ENCODE measurements at regions not wholly inside any gene's neighbourhood (a gene's known extent, or its start where the extent isn't known, plus 50 kb on each side); places are given as distances from the start of the nearest gene placed in this dataset.

DNA sequence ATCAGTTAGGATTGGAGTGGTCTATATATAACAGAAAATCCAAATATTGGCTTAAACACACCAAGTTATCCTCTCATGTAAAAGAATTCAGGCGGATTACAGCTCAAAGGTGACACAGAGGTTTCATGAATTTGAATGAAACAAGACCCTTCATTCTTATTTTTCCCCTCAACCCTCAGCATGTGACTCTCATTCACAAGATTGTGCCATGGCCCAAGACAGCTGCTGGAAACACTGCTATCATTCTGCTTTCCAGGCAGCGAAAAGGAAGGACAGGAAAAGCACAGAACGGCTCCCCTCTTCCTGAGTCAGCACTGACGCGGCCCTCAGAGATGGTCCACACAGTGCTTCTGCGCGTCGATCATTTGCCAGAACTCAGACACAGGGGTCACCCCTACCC is 891.0 kb upstream of the FRG1 start:
- CTCF ChIA-PET = no interaction called here
- H3K36me3 ChIP-seq (ENCODE audit: control insufficient read depth in 2 of 2, insufficient read depth in 1 of 2, low read length in 2 of 2) = no peaks in the 10 kb centered on the region
- no peaks in the 10 kb centered on the region for H3K4me1 ChIP-seq (ENCODE audit: control insufficient read depth, insufficient read depth, low read length)
- POLR2A ChIA-PET = no interaction called here
- no peaks in the 10 kb centered on the region for H3K9me3 ChIP-seq (ENCODE audit: control insufficient read depth, insufficient read depth, low read depth, low read length)
- no peak overlapping the region for H3K4me3 ChIP-seq (ENCODE audit: low read depth, low read length)
- TF ChIP-seq ZNF112 (tag by site-specific recombination; IDR thresholded peaks at IDR 0.05) (no peak), ZXDB (tag by site-specific recombination; IDR thresholded peaks at IDR 0.05) (no peak), SP2 (tag by site-specific recombination; IDR thresholded peaks at IDR 0.05) (no peak)
- TF ChIP-seq, protein P1, sequence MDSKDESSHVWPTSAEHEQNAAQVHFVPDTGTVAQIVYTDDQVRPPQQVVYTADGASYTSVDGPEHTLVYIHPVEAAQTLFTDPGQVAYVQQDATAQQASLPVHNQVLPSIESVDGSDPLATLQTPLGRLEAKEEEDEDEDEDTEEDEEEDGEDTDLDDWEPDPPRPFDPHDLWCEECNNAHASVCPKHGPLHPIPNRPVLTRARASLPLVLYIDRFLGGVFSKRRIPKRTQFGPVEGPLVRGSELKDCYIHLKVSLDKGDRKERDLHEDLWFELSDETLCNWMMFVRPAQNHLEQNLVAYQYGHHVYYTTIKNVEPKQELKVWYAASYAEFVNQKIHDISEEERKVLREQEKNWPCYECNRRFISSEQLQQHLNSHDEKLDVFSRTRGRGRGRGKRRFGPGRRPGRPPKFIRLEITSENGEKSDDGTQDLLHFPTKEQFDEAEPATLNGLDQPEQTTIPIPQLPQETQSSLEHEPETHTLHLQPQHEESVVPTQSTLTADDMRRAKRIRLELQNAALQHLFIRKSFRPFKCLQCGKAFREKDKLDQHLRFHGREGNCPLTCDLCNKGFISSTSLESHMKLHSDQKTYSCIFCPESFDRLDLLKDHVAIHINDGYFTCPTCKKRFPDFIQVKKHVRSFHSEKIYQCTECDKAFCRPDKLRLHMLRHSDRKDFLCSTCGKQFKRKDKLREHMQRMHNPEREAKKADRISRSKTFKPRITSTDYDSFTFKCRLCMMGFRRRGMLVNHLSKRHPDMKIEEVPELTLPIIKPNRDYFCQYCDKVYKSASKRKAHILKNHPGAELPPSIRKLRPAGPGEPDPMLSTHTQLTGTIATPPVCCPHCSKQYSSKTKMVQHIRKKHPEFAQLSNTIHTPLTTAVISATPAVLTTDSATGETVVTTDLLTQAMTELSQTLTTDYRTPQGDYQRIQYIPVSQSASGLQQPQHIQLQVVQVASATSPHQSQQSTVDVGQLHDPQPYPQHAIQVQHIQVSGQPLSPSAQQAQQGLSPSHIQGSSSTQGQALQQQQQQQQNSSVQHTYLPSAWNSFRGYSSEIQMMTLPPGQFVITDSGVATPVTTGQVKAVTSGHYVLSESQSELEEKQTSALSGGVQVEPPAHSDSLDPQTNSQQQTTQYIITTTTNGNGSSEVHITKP (tag by site-specific recombination; IDR thresholded peaks at IDR 0.05) = no peak
- TF ChIP-seq, protein P2, sequence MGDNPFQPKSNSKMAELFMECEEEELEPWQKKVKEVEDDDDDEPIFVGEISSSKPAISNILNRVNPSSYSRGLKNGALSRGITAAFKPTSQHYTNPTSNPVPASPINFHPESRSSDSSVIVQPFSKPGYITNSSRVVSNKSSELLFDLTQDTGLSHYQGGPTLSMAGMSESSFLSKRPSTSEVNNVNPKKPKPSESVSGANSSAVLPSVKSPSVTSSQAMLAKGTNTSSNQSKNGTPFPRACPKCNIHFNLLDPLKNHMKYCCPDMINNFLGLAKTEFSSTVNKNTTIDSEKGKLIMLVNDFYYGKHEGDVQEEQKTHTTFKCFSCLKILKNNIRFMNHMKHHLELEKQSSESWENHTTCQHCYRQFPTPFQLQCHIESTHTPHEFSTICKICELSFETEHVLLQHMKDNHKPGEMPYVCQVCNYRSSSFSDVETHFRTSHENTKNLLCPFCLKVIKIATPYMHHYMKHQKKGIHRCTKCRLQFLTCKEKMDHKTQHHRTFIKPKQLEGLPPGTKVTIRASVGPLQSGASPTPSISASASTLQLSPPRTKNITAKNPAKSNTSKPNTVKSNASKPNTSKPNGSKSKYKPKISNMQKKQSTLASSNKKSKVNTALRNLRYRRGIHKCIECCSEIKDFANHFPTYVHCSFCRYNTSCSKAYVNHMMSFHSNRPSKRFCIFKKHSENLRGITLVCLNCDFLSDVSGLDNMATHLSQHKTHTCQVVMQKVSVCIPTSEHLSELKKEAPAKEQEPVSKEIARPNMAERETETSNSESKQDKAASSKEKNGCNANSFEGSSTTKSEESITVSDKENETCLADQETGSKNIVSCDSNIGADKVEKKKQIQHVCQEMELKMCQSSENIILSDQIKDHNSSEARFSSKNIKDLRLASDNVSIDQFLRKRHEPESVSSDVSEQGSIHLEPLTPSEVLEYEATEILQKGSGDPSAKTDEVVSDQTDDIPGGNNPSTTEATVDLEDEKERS (tag by site-specific recombination; IDR thresholded peaks at IDR 0.05) = no peak
- H3K27ac ChIP-seq (ENCODE audit: extremely low read depth, low read depth, low read length) = no peak overlapping the region

DNA sequence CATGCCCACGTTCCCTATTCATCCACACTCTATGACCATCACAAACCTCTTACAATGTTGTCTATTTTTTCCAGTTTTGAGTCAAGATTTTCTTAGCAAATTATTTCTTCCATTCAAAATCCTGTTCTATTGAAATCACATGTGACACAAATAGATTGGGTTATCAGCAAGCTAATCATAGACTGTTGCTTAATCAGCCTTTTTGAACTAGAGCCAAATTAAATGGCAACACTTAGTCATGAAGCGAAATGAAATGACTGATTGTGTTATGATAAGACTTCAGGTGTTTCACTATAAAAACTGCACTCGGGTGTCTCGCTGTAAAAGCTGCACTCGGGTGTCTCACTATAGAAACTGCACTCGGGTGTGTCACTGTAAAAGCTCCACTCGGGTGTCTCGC is 890.0 kb upstream of the FRG1 start:
- Histone ChIP-seq H3K4me1 (ENCODE audit: control insufficient read depth, insufficient read depth, low read length) (0 out of 2 replicates have a peak, but pooled peaks cover 3% of the 10 kb centered on the region), H3K36me3 (ENCODE audit: control insufficient read depth in 2 of 2, insufficient read depth in 1 of 2, low read length in 2 of 2) (no peaks in the 10 kb centered on the region)

More for the DNA sequence above, 890.0 kb upstream of the FRG1 start:
- no peak overlapping the region for H3K27ac ChIP-seq (ENCODE audit: extremely low read depth, low read depth, low read length)
- no peaks in the 10 kb centered on the region for H3K9me3 ChIP-seq (ENCODE audit: control insufficient read depth, insufficient read depth, low read depth, low read length)
- peak overlapping the region; percentile 42 for H3K4me3 ChIP-seq (ENCODE audit: low read depth, low read length)
- ChIA-PET CTCF (interaction anchor here (0.6 kb wide), 1 partner anchor 213 kb away, joined by 7 read pairs; no protein-coding TSS in a partner anchor), POLR2A (no interaction called here)
- TF ChIP-seq SCRT2 (tag by site-specific recombination; IDR thresholded peaks at IDR 0.05) (no peak), ZNF473 (tag by site-specific recombination; IDR thresholded peaks at IDR 0.05) (no peak), ZIC2 (tag by site-specific recombination; IDR thresholded peaks at IDR 0.05) (no peak), ZNF24 (tag by site-specific recombination; IDR thresholded peaks at IDR 0.05) (no peak), ZNF391 (tag by site-specific recombination; IDR thresholded peaks at IDR 0.05; ENCODE audit: borderline replicate concordance, low read depth) (no peak), GLIS1 (tag by site-specific recombination; IDR thresholded peaks at IDR 0.05) (no peak), ZNF792 (tag by site-specific recombination; IDR thresholded peaks at IDR 0.05) (no peak), ZNF292 (tag by site-specific recombination; IDR thresholded peaks at IDR 0.05; ENCODE audit: borderline replicate concordance, low read depth) (no peak), ZBTB20 (tag by site-specific recombination; IDR thresholded peaks at IDR 0.05) (no peak), ZNF221 (tag by site-specific recombination; IDR thresholded peaks at IDR 0.05; ENCODE audit: borderline replicate concordance) (no peak)
- TF ChIP-seq, protein P3, sequence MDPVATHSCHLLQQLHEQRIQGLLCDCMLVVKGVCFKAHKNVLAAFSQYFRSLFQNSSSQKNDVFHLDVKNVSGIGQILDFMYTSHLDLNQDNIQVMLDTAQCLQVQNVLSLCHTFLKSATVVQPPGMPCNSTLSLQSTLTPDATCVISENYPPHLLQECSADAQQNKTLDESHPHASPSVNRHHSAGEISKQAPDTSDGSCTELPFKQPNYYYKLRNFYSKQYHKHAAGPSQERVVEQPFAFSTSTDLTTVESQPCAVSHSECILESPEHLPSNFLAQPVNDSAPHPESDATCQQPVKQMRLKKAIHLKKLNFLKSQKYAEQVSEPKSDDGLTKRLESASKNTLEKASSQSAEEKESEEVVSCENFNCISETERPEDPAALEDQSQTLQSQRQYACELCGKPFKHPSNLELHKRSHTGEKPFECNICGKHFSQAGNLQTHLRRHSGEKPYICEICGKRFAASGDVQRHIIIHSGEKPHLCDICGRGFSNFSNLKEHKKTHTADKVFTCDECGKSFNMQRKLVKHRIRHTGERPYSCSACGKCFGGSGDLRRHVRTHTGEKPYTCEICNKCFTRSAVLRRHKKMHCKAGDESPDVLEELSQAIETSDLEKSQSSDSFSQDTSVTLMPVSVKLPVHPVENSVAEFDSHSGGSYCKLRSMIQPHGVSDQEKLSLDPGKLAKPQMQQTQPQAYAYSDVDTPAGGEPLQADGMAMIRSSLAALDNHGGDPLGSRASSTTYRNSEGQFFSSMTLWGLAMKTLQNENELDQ (tag by site-specific recombination; IDR thresholded peaks at IDR 0.05; ENCODE audit: low read depth) = no peak
- TF ChIP-seq, protein P4, sequence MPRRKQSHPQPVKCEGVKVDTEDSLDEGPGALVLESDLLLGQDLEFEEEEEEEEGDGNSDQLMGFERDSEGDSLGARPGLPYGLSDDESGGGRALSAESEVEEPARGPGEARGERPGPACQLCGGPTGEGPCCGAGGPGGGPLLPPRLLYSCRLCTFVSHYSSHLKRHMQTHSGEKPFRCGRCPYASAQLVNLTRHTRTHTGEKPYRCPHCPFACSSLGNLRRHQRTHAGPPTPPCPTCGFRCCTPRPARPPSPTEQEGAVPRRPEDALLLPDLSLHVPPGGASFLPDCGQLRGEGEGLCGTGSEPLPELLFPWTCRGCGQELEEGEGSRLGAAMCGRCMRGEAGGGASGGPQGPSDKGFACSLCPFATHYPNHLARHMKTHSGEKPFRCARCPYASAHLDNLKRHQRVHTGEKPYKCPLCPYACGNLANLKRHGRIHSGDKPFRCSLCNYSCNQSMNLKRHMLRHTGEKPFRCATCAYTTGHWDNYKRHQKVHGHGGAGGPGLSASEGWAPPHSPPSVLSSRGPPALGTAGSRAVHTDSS (tag by site-specific recombination; IDR thresholded peaks at IDR 0.05) = no peak
- TF ChIP-seq, protein P5, sequence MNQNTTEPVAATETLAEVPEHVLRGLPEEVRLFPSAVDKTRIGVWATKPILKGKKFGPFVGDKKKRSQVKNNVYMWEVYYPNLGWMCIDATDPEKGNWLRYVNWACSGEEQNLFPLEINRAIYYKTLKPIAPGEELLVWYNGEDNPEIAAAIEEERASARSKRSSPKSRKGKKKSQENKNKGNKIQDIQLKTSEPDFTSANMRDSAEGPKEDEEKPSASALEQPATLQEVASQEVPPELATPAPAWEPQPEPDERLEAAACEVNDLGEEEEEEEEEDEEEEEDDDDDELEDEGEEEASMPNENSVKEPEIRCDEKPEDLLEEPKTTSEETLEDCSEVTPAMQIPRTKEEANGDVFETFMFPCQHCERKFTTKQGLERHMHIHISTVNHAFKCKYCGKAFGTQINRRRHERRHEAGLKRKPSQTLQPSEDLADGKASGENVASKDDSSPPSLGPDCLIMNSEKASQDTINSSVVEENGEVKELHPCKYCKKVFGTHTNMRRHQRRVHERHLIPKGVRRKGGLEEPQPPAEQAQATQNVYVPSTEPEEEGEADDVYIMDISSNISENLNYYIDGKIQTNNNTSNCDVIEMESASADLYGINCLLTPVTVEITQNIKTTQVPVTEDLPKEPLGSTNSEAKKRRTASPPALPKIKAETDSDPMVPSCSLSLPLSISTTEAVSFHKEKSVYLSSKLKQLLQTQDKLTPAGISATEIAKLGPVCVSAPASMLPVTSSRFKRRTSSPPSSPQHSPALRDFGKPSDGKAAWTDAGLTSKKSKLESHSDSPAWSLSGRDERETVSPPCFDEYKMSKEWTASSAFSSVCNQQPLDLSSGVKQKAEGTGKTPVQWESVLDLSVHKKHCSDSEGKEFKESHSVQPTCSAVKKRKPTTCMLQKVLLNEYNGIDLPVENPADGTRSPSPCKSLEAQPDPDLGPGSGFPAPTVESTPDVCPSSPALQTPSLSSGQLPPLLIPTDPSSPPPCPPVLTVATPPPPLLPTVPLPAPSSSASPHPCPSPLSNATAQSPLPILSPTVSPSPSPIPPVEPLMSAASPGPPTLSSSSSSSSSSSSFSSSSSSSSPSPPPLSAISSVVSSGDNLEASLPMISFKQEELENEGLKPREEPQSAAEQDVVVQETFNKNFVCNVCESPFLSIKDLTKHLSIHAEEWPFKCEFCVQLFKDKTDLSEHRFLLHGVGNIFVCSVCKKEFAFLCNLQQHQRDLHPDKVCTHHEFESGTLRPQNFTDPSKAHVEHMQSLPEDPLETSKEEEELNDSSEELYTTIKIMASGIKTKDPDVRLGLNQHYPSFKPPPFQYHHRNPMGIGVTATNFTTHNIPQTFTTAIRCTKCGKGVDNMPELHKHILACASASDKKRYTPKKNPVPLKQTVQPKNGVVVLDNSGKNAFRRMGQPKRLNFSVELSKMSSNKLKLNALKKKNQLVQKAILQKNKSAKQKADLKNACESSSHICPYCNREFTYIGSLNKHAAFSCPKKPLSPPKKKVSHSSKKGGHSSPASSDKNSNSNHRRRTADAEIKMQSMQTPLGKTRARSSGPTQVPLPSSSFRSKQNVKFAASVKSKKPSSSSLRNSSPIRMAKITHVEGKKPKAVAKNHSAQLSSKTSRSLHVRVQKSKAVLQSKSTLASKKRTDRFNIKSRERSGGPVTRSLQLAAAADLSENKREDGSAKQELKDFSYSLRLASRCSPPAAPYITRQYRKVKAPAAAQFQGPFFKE (tag by site-specific recombination; IDR thresholded peaks at IDR 0.05; ENCODE audit: borderline replicate concordance) = no peak
